ENCODE measurements at regions not wholly inside any gene's neighbourhood (a gene's known extent, or its start where the extent isn't known, plus 50 kb on each side); places are given as distances from the start of the nearest gene placed in this dataset.

DNA sequence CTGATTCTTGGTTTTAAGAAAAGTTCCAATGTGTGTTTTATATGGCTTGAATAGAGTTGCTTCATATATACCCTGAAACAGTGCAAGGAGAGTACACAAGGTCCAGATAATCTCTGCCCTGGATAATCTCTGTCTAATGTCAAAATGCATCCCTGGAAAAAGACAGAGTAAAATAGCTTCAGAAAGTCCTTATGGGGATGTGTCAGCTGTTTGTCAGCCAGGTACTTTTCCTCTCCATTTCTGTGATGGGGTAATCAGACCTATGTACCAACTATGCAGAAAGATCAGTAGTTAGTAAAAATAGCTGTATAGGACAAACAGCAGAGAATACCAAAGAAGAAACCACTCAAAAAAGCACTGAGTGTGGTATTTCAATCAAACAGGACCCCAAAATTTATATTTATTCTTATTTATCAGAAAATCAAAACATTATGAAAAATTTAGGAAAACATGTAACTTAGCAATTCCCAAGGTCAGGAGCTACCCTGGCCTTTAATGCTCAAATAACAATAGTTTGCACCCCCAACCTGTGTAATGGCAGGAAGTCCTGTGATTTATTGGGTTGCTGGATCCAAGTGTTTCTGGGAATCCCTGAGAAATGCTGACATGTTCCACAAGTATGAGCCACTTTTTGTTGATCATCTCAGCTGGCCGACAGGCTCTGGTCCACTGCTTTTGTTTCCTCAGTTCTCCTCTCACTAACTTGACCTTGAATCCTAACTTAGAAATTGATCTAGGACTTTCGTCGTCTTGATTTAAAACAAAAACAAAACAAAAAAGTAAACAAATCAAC lies 69.6 kb downstream of the MDH1 start:
- no peak for TF ChIP-seq CTCF (IDR thresholded peaks at IDR 0.05; ENCODE audit: insufficient read depth, low read length, missing control alignments)
- ChIA-PET CTCF (interaction anchor here (0.8 to 2.7 kb wide), 5 partner anchors 33 to 202 kb away, joined by 3 to 9 read pairs (median 3); partner anchors contain the start of gene UGP2), POLR2A (interaction anchor here (0.6 kb wide), 1 partner anchor 117 kb away, joined by 3 read pairs; no protein-coding TSS in a partner anchor)
- H3K4me3 ChIP-seq (ENCODE audit: low read depth, low read length) = no peak overlapping the region
- DNase-seq (ENCODE audit: low read depth, low spot score) = no peak

GRCh38 chr2:63660060-63660459 lies 71.3 kb downstream of the MDH1 start:
- no peak for TF ChIP-seq CTCF (IDR thresholded peaks at IDR 0.05; ENCODE audit: insufficient read depth, low read length, missing control alignments)
- ChIA-PET POLR2A (no interaction called here), CTCF (interaction anchor here (1.0 to 2.7 kb wide), 3 partner anchors 32 to 200 kb away, joined by 3 to 9 read pairs (median 4); no protein-coding TSS in a partner anchor)
- no peak for DNase-seq (ENCODE audit: low read depth, low spot score)
- no peak overlapping the region for H3K4me3 ChIP-seq (ENCODE audit: low read depth, low read length)

GRCh38 chr2:63661076-63661475 lies 72.3 kb downstream of the MDH1 start:
- ChIA-PET CTCF (interaction anchor here (1.1 to 1.4 kb wide), 2 partner anchors 31 to 38 kb away, joined by 3 read pairs; no protein-coding TSS in a partner anchor), POLR2A (interaction anchor here (0.8 to 1.1 kb wide), 2 partner anchors 156 to 179 kb away, joined by 3 read pairs; no protein-coding TSS in a partner anchor)
- H3K4me3 ChIP-seq (ENCODE audit: low read depth, low read length) = no peak overlapping the region
- peak; percentile 89 for DNase-seq (ENCODE audit: low read depth, low spot score)
- no peak for TF ChIP-seq CTCF (IDR thresholded peaks at IDR 0.05; ENCODE audit: insufficient read depth, low read length, missing control alignments)

GRCh38 chr2:63662028-63662804 lies 73.5 kb downstream of the MDH1 start:
- no peak for DNase-seq (ENCODE audit: low read depth, low spot score)
- ChIA-PET POLR2A (interaction anchor here (1.6 kb wide), 1 partner anchor 180 kb away, joined by 5 read pairs; the partner anchor contains the start of gene UGP2), CTCF (interaction anchor here (1.3 to 1.4 kb wide), 2 partner anchors 28 to 37 kb away, joined by 3 to 4 read pairs; no protein-coding TSS in a partner anchor)
- H3K4me3 ChIP-seq (ENCODE audit: low read depth, low read length) = no peak overlapping the region
- TF ChIP-seq CTCF (IDR thresholded peaks at IDR 0.05; ENCODE audit: insufficient read depth, low read length, missing control alignments) = no peak

DNA sequence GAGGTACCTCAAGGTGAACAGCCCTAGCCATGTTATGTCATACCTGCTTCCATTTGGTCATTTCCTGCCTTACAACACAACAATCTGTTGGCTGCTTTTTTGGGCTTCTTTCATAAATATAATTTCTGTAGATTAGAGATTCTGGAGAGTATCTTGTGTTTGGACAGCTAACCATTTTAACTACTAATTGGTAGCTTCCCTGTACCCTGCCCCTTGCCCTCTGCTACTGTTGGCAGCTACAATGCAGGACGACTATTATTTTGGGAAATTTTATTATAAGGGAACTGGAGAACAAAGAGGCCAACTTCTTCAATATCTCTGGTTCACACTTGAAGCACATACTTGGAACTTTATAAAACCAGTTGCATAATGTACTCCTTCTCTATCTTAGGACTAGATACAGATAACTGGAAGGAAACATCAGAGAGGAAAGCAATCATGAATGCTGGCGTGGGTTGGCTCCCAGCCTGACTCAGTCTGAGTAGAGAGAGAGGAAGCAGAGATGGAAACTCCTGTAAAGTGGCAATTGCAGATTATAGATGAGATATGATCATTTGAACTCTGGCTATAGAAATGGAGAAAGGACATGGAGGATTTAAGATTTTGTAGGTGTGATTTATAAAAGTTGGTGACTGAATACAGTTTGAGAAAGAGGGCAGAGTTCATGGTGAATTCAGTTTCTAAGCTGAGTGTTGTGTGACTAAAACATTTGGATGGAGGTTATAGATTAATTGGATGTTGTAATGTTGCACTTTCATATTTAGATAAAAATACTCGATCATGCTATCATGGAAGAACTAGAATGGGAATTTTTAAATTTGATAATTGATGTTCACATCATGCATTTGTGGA lies 74.5 kb downstream of the MDH1 start:
- ChIA-PET CTCF (interaction anchor here (1.3 to 1.4 kb wide), 2 partner anchors 27 to 36 kb away, joined by 4 read pairs; no protein-coding TSS in a partner anchor), POLR2A (interaction anchor here (1.6 kb wide), 1 partner anchor 178 kb away, joined by 5 read pairs; the partner anchor contains the start of gene UGP2)
- no peak overlapping the region for H3K4me3 ChIP-seq (ENCODE audit: low read depth, low read length)
- TF ChIP-seq CTCF (IDR thresholded peaks at IDR 0.05; ENCODE audit: insufficient read depth, low read length, missing control alignments) = no peak
- DNase-seq (ENCODE audit: low read depth, low spot score) = no peak

All from AG04449 (cell line).